H9 (cell line): ENCODE measurements at regions not wholly inside any gene's neighbourhood (a gene's known extent, or its start where the extent isn't known, plus 50 kb on each side); places are given as distances from the start of the nearest gene placed in this dataset.

Experiments
- DNase-seq: peaks from one replicate; pipeline ENCODE4 v3.0.0-alpha.2; 2017
- H2AFZ ChIP-seq: one replicate; pipeline ENCODE4 v1.6.1; 2013; ENCODE audit warnings: mild to moderate bottlenecking, low read length, control low read depth, moderate library complexity
- H2AK5ac ChIP-seq: 2 replicates; pipeline ENCODE4 v1.6.1; 2013; ENCODE audit warnings: low read length, control low read depth, mixed read lengths; ENCODE audit not compliant: insufficient read length
- H2BK120ac ChIP-seq: one replicate; pipeline ENCODE4 v1.6.1; 2013; ENCODE audit warnings: low read depth, mild to moderate bottlenecking, low read length, control low read depth, inconsistent platforms; ENCODE audit not compliant: poor library complexity, severe bottlenecking
- H2BK12ac ChIP-seq: 2 replicates; pipeline ENCODE4 v1.6.1; 2013; ENCODE audit warnings: low read length, control low read depth, mixed read lengths, low read depth; ENCODE audit not compliant: insufficient read length
- H2BK15ac ChIP-seq: 2 replicates; pipeline ENCODE4 v1.6.1; 2013; ENCODE audit warnings: low read depth, low read length, control low read depth
- H2BK20ac ChIP-seq: one replicate; pipeline ENCODE4 v1.6.1; 2013; ENCODE audit warnings: low read depth, mild to moderate bottlenecking, low read length, control low read depth, inconsistent platforms; ENCODE audit not compliant: poor library complexity, severe bottlenecking
- H2BK5ac ChIP-seq: 2 replicates; pipeline ENCODE4 v1.6.1; 2013; ENCODE audit warnings: low read length, control low read depth, mixed read lengths; ENCODE audit not compliant: insufficient read length
- H3K14ac ChIP-seq: 2 replicates; pipeline ENCODE4 v1.6.1; 2013; ENCODE audit warnings: low read length, control low read depth; ENCODE audit not compliant: insufficient read depth
- H3K18ac ChIP-seq: 2 replicates; pipeline ENCODE4 v1.6.1; 2013; ENCODE audit warnings: low read depth, mild to moderate bottlenecking, mixed read lengths, low read length, control low read depth; ENCODE audit not compliant: insufficient read length
- H3K23ac ChIP-seq: 2 replicates; pipeline ENCODE4 v1.6.1; 2013; ENCODE audit warnings: low read length, control low read depth, mixed read lengths, low read depth; ENCODE audit not compliant: insufficient read length
- H3K23me2 ChIP-seq: 2 replicates; pipeline ENCODE4 v1.6.1; 2013; ENCODE audit warnings: low read depth, mild to moderate bottlenecking, mixed read lengths, low read length, control low read depth; ENCODE audit not compliant: insufficient read length, poor library complexity, severe bottlenecking
- H3K27ac ChIP-seq: 2 replicates; pipeline ENCODE4 v1.5.1; 2013; ENCODE audit warnings: low read length, control low read depth, mixed read lengths, low read depth; ENCODE audit not compliant: insufficient read length
- H3K27me3 ChIP-seq: 2 replicates; pipeline ENCODE4 v1.6.1; 2013; ENCODE audit warnings: low read length, control low read depth, inconsistent platforms; ENCODE audit not compliant: insufficient read depth
- H3K4ac ChIP-seq: 2 replicates; pipeline ENCODE4 v1.6.1; 2013; ENCODE audit warnings: low read depth, mild to moderate bottlenecking, control low read depth, inconsistent platforms, low read length, moderate library complexity
- H3K4me1 ChIP-seq: 2 replicates; pipeline ENCODE4 v1.6.1; 2013; ENCODE audit warnings: low read length, control low read depth, inconsistent platforms; ENCODE audit not compliant: insufficient read depth
- H3K4me2 ChIP-seq: 2 replicates; pipeline ENCODE4 v1.6.1; 2013; ENCODE audit warnings: low read length, control low read depth, mixed read lengths; ENCODE audit not compliant: insufficient read length, insufficient read depth
- H3K56ac ChIP-seq: 2 replicates; pipeline ENCODE4 v1.6.1; 2013; ENCODE audit warnings: low read depth, mild to moderate bottlenecking, mixed read lengths, low read length, control low read depth; ENCODE audit not compliant: insufficient read length
- H3K79me1 ChIP-seq: 2 replicates; pipeline ENCODE4 v1.6.1; 2013; ENCODE audit warnings: low read depth, mild to moderate bottlenecking, moderate library complexity, low read length, control low read depth, inconsistent platforms; ENCODE audit not compliant: insufficient read depth, poor library complexity, severe bottlenecking
- H3K79me2 ChIP-seq: 2 replicates; pipeline ENCODE4 v1.6.1; 2013; ENCODE audit warnings: low read length, control low read depth, inconsistent platforms; ENCODE audit not compliant: insufficient read depth
- H3K9ac ChIP-seq: 2 replicates; pipeline ENCODE4 v1.6.1; 2013; ENCODE audit warnings: low read length, control low read depth, mixed read lengths; ENCODE audit not compliant: insufficient read length; ENCODE audit errors: extremely low read depth
- H3K9me3 ChIP-seq: one replicate; pipeline ENCODE4 v1.6.1; 2013; ENCODE audit warnings: low read depth, low read length, inconsistent platforms; ENCODE audit not compliant: control insufficient read depth
- H3T11ph ChIP-seq: one replicate; pipeline ENCODE4 v1.6.1; 2013; ENCODE audit warnings: mild to moderate bottlenecking, low read length, control low read depth, inconsistent platforms
- H4K20me1 ChIP-seq: one replicate; pipeline ENCODE4 v1.6.1; 2013; ENCODE audit not compliant: control insufficient read depth, insufficient read length, insufficient read depth
- H4K5ac ChIP-seq: 2 replicates; pipeline ENCODE4 v1.6.1; 2013; ENCODE audit warnings: low read depth, mild to moderate bottlenecking, mixed read lengths, low read length, control low read depth; ENCODE audit not compliant: insufficient read length
- H4K8ac ChIP-seq: replicated peaks from 2 replicates; pipeline ENCODE4 v1.6.1; 2013; ENCODE audit warnings: low read length, control low read depth, mixed read lengths, low read depth; ENCODE audit not compliant: insufficient read length
- H4K91ac ChIP-seq: 2 replicates; pipeline ENCODE4 v1.6.1; 2013; ENCODE audit warnings: low read depth, mild to moderate bottlenecking, moderate library complexity, mixed read lengths, low read length, control low read depth; ENCODE audit not compliant: insufficient read length
- H3K27ac Mint-ChIP-seq, 3 experiments: 2 replicates in 2 of 3; 3 replicates in 1 of 3; pipeline ENCODE4 v1.8.0; 2020 to 2021; ENCODE audit warnings: mixed read lengths in 3 of 3, mild to moderate bottlenecking in 1 of 3, moderate library complexity in 1 of 3
- H3K27me3 Mint-ChIP-seq: 2 replicates; pipeline ENCODE4 v1.8.0; 2021; ENCODE audit warnings: low read depth, mild to moderate bottlenecking, moderate library complexity, mixed read lengths
- H3K36me3 Mint-ChIP-seq, 3 experiments: 2 replicates in 2 of 3; 3 replicates in 1 of 3; pipeline ENCODE4 v1.8.0; 2020 to 2021; ENCODE audit warnings: low read depth in 3 of 3, mixed read lengths in 3 of 3; ENCODE audit not compliant: insufficient read depth in 1 of 3
- H3K4me1 Mint-ChIP-seq, 2 experiments: 2 replicates each; pipeline ENCODE4 v1.8.0; 2020; ENCODE audit warnings: mixed read lengths in 2 of 2
- H3K4me3 Mint-ChIP-seq, 2 experiments: 2 replicates in 1 of 2; 3 replicates in 1 of 2; pipeline ENCODE4 v1.8.0; 2020 to 2021; ENCODE audit warnings: mild to moderate bottlenecking in 2 of 2, mixed read lengths in 2 of 2, moderate library complexity in 1 of 2
- H3K9me3 Mint-ChIP-seq, 2 experiments: 2 replicates in 1 of 2; 3 replicates in 1 of 2; pipeline ENCODE4 v1.8.0; 2020; ENCODE audit warnings: mild to moderate bottlenecking in 2 of 2, mixed read lengths in 2 of 2, moderate library complexity in 1 of 2
- CTCF ChIP-seq: fragments of 200-600 bp; sonication (generic); conservative IDR thresholded peaks from 3 replicates; pipeline ENCODE4 v1.8.0; 2021; ENCODE audit warnings: antibody characterized with exemption, mild to moderate bottlenecking
- WGBS: extraction: QIAGEN DNeasy Blood & Tissue Kit; methylation state at CpG from one replicate; pipeline ENCODE4 v1.1.7; 2013; ENCODE audit warnings: missing lambda C conversion rate, low lambda C conversion rate, mixed read lengths; ENCODE audit not compliant: insufficient read length; ENCODE audit errors: extremely low coverage; 5-methylcytosine and 5-hydroxymethylcytosine counted together

- WGBS = no CpG with 5 or more reads among the region's 2 CpGs
- no peak overlapping the region for H4K91ac ChIP-seq
- H2BK5ac ChIP-seq = no peak overlapping the region
- H3K79me1 ChIP-seq = no peaks in the 10 kb centered on the region
- H4K8ac ChIP-seq = no peak overlapping the region
- no peak overlapping the region for H2AFZ ChIP-seq
- H3K36me3 Mint-ChIP-seq = no peaks in the 10 kb centered on the region
- DNase-seq = no peak
- H3K27me3 ChIP-seq = no peaks in the 10 kb centered on the region
- H3K9me3 Mint-ChIP-seq = no peaks in the 10 kb centered on the region
- no peaks in the 10 kb centered on the region for H3K27me3 Mint-ChIP-seq
- H2AK5ac ChIP-seq = no peak overlapping the region
- no peak overlapping the region for H3T11ph ChIP-seq
- no peak overlapping the region for H2BK15ac ChIP-seq
- H3K9me3 ChIP-seq = no peaks in the 10 kb centered on the region
- H2BK120ac ChIP-seq = no peak overlapping the region
- TF ChIP-seq CTCF = no peak
- no peak overlapping the region for H3K27ac ChIP-seq
- H3K23ac ChIP-seq = no peak overlapping the region
- H2BK20ac ChIP-seq = no peak overlapping the region
- H3K23me2 ChIP-seq = no peaks in the 10 kb centered on the region
- H3K27ac Mint-ChIP-seq = no peak overlapping the region
- H3K14ac ChIP-seq = no peak overlapping the region
- no peak overlapping the region for H2BK12ac ChIP-seq
- no peak overlapping the region for H3K18ac ChIP-seq
- H3K9ac ChIP-seq = no peak overlapping the region
- no peak overlapping the region for H3K4me2 ChIP-seq
- no peak overlapping the region for H4K5ac ChIP-seq
- H3K4ac ChIP-seq = no peak overlapping the region
- H4K20me1 ChIP-seq = no peaks in the 10 kb centered on the region
- H3K4me3 Mint-ChIP-seq = no peak overlapping the region
- H3K4me1 Mint-ChIP-seq = peaks cover 4 to 6% of the 10 kb centered on the region in 2 experiments; a peak in 2 of 4 replicates
- no peak overlapping the region for H3K56ac ChIP-seq
- no peaks in the 10 kb centered on the region for H3K4me1 ChIP-seq
- no peaks in the 10 kb centered on the region for H3K79me2 ChIP-seq
Measured at GRCh38 chr9:73059247-73059646, 92.4 kb upstream of the ANXA1 start.
